GM18868 (cell line): ENCODE measurements at regions not wholly inside any gene's neighbourhood (a gene's known extent, or its start where the extent isn't known, plus 50 kb on each side); places are given as distances from the start of the nearest gene placed in this dataset.
A peak's percentile ranks its signal among the peaks of the same experiment; 100 is the strongest.

Source experiments
- ATAC-seq: cut with Tn5 transposase; IDR thresholded peaks from one replicate; pipeline ENCODE4 v1.9.1; 2021; ENCODE audit warnings: mild to moderate bottlenecking, moderate library complexity; ENCODE audit not compliant: unreplicated experiment

- ATAC-seq = no peak
Measured at GRCh38 chr11:69545976-69546617, 64.6 kb downstream of the LINC01488 start.

DNA sequence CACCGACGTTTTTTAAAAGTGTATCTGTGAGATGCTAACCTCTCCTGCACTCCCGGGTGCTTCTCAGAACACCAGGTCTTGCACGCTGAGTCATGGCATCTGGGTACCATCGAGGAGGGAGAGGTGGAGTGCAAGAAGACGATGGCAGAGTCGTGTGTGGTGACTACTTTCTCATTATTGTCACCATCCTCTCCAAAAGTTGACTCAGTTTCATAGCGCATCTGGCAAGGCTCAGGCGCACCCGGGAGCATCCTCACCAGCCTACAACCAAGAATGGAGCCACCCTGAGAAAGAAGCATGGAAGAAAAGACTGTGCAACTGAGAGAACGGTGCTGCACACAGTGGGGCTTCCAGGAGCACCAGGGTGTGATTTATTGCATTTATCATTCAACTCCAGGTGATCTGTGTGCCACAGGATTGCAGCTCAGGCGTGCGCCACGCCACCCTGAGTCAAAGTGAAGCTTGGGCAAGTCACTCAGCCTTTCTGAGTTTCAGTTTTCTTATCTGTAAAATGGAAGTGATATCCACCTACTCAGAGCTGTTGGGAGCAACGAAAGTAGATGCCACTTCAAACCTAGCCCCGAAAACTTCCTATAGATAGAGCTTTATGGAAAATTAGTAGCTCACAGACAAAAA, 65.4 kb downstream of the LINC01488 start:
- peak; percentile 42 for ATAC-seq

GRCh38 chr11:69550846-69551245, 69.4 kb downstream of the LINC01488 start:
- no peak for ATAC-seq

GRCh38 chr11:69551963-69552362, 70.5 kb downstream of the LINC01488 start:
- ATAC-seq = no peak

GRCh38 chr11:69552951-69553350, 71.5 kb downstream of the LINC01488 start:
- no peak for ATAC-seq

DNA sequence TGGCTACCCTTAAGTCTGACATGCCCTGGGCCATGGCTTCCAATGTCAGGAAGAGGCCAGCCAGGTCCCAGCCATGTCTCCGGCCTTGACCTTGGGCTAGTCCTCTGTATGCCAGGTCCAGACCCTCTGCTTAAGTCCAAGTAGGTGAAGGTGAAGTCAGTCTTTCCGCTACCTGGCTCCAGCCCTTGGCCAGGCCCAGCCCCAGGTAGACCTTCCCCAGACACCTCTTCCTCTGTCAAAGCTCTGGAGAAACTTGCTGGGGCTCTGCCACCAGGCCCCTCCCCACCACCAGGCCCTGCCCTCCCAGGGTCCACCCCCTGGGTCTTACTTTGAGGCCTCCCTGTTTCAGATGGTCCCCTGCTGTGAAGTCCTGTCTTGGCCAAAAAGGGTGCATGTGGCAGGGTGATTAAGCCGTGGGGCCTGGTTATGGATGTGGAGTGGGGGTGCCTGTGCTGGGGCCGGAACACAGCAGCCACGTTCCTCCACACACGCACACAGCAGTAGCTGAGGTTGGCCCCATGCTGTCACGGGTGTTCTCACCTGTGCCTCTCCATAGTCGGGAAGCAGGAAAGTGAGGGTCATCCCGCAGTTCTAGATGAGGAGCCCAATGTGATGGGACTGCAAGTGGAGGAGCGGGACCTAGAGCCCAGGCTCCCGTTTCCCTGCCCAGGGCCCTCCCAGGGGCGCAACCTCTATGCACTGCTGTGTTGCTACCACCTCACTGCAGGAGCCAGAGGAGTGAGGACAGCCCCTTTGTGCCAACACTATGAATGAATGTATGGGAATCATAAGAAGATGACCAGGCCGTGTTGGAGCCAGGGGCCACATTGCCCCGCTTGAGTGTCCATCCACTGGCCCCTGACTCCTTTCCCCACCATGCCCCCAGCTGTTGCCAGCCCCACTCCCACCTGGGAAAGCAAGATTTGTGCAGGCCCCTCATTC, 72.2 kb downstream of the LINC01488 start:
- ATAC-seq = no peak

GRCh38 chr11:69554849-69555248, 73.4 kb downstream of the LINC01488 start:
- no peak for ATAC-seq

- ATAC-seq = no peak
Measured at GRCh38 chr11:69557266-69557665, 75.8 kb downstream of the LINC01488 start.

GRCh38 chr11:69558519-69558941, 77.1 kb downstream of the LINC01488 start:
- no peak for ATAC-seq

DNA sequence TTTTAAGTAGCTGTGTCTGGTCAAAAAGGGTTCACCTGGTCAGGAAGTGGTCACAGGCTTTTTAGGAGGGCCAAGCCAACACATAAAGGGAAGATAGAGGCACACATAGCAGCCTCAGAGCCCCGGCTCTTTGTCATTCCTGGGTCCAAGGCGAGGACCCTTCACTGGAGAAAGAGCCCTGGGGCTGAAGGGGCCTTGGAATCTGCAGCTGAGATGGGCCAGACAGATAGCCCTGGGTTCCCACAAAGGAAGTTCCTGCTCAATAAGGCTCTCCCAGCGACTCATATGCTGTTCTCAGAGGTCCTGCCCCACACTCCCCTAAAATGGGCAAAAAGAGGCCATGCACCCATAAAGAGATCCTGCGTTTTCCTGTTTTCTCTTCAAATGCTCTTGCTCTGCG, 77.7 kb downstream of the LINC01488 start:
- ATAC-seq = no peak

DNA sequence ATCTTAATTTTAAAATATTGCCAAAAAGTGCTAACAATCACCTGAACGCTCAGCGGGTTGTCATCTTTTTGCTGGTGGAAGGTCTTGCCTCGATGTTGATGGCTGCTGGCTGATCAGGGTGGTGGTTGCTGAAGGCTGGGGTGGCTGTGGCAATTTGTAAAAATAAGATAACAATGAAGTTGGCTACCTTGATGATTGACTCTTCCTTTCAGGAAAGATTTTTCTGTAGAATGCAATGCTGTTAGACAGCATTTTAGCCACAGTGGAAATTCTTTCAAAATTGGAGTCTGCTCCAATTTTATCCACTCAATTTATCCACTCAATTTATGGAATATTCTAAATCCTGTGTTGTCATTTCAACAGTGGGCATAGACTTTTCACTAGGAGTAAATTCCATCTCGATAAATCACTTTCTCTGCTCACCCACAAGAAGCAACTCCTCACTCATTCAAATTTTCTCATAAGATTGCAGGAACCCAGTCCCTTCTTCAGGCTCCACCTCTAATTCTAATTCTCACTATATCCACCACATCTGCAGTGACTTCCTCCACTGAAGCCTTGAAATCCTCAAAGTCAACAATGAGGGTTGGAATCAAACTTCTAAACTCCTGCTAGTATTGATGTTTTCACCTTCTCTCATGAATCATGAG, 78.8 kb downstream of the LINC01488 start:
- no peak for ATAC-seq

- ATAC-seq = no peak
Measured at GRCh38 chr11:69562302-69562701, 78.7 kb upstream of the CCND1 start.

- ATAC-seq = no peak
Measured at GRCh38 chr11:69562816-69563215, 78.1 kb upstream of the CCND1 start.

- ATAC-seq = no peak
Measured at GRCh38 chr11:69563306-69563705, 77.7 kb upstream of the CCND1 start.

DNA sequence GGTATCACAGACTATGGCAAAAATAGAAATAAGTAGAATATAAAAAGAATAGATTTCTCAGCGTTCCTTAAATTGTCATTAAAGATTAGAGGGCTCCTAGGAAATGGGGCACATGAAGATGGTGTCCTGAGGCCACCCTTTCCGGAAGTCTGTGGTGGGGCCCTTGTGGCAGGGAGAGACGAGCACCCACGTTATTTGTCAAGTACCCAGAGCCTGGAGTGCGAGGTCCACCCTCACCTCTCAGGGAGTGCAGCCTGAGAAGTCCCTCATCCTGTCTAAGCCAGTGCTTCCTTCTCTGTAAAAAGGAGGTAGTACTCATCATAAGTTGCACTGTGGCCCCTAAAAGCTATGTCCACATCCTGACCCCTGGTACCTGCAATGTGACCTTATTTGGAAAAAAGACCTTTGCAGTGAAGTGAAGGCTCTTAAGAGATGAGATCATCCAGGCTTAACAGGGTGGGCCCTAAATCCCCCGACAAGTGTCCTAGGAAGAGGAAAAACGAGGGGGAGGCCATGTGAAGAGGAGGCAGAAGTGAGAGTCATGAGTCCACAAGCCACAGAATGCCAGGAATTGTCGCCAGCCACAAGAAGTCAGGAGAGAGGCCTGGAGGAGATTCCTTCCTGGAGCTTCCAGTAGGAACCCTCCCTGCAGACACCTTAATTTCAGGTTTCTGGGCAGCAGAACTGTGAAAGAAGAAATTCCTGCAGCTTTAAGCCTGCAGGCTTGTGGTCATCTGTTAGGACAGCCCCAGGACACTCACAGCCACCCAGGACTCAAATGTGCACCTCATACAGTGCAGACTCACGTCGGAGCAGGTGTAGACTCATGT, 76.8 kb upstream of the CCND1 start:
- no peak for ATAC-seq

- no peak for ATAC-seq
Measured at GRCh38 chr11:69566001-69566400, 75.0 kb upstream of the CCND1 start.

- ATAC-seq = no peak
Measured at GRCh38 chr11:69567951-69568808, 72.8 kb upstream of the CCND1 start.

DNA sequence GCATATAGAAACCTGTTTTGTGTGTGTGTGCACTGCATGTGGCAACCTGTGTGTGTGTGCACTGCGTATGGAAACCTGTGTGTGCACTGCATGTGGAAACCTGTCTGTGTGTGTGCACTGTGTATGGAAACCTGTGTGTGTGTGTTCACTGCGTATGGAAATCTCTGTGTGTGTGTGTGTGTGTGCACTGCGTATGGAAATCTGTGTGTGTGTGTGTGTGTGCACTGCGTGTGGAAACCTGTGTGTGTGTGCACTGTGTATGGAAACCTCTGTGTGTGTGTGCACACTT, 72.2 kb upstream of the CCND1 start:
- no peak for ATAC-seq

- no peak for ATAC-seq
Measured at GRCh38 chr11:69569306-69570200, 71.4 kb upstream of the CCND1 start.
